Fibroblast of lung (primary cell): ENCODE measurements at regions not wholly inside any gene's neighbourhood (a gene's known extent, or its start where the extent isn't known, plus 50 kb on each side); places are given as distances from the start of the nearest gene placed in this dataset.

Experiments
- EZH2 ChIP-seq: IDR thresholded peaks from 2 replicates; pipeline ENCODE4 v1.5.1; 2012; ENCODE audit warnings: low read length, control low read depth, mild to moderate bottlenecking; ENCODE audit errors: missing control alignments
- TF ChIP-seq, protein P1 (sequence below), 2 donors: IDR thresholded peaks in 1 of 2; conservative IDR thresholded peaks in 1 of 2; 1 replicate in 1 of 2; 2 replicates in 1 of 2; pipeline ENCODE4 v1.5.1; 2011 to 2012; ENCODE audit warnings: low read length in 2 of 2, control low read depth in 1 of 2, inconsistent platforms in 1 of 2, low read depth in 1 of 2, mild to moderate bottlenecking in 1 of 2

DNA sequence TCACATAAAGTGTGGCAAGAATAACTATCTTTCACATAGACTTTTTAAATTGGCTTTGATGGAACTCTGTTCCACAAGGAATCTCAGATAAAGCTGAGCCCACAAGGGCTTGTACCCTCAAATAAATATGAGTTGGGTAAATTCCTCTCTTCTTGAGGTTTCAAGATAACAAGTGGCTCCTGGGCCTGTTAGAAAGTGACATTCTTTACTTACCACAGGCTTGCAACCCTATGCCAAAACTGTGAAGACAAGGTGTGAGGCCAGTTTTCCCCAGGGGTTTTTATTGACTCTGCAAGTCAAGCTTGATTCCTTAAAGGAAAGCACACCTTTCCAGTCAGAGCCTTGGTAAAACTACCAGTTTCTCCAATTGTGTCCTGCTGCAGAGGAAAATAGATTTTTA is 664.8 kb upstream of the GJE1 start:
- TF ChIP-seq, protein P1, sequence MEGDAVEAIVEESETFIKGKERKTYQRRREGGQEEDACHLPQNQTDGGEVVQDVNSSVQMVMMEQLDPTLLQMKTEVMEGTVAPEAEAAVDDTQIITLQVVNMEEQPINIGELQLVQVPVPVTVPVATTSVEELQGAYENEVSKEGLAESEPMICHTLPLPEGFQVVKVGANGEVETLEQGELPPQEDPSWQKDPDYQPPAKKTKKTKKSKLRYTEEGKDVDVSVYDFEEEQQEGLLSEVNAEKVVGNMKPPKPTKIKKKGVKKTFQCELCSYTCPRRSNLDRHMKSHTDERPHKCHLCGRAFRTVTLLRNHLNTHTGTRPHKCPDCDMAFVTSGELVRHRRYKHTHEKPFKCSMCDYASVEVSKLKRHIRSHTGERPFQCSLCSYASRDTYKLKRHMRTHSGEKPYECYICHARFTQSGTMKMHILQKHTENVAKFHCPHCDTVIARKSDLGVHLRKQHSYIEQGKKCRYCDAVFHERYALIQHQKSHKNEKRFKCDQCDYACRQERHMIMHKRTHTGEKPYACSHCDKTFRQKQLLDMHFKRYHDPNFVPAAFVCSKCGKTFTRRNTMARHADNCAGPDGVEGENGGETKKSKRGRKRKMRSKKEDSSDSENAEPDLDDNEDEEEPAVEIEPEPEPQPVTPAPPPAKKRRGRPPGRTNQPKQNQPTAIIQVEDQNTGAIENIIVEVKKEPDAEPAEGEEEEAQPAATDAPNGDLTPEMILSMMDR (conservative IDR thresholded peaks at IDR 0.05 in 1 of 2, IDR thresholded peaks at IDR 0.05 in 1 of 2; ENCODE audit: low read depth in 1 of 2, low read length in 2 of 2), result no peak
- no peak for TF ChIP-seq EZH2
